Pancreas (tissue), 10 donors: ENCODE measurements at regions not wholly inside any gene's neighbourhood (a gene's known extent, or its start where the extent isn't known, plus 50 kb on each side); places are given as distances from the start of the nearest gene placed in this dataset.

Experiments used
- ATAC-seq, 4 donors: fragments of 200-7000 bp; cut with Tn5 transposase; one replicate each; pipeline versions ENCODE4 v1.8.0 to v1.9.1; 2020; ENCODE audit warnings: mild to moderate bottlenecking in 4 of 4, moderate library complexity in 4 of 4
- DNase-seq, 6 donors: peaks; one replicate each; pipeline ENCODE4 v3.0.0-alpha.2; 2020
- FAIRE-seq: peaks from 2 replicates; lab custom pipeline; 2012; peaks lifted over from hg19 to GRCh38; lab: Jason Lieb, UNC
- H3K27ac ChIP-seq, 4 donors: fragments of 200-600 bp; sonication (generic); 1 replicate in 3 of 4; 2 replicates in 1 of 4; pipeline versions ENCODE4 v1.5.0 to v1.8.0; 2020
- H3K27me3 ChIP-seq, 4 donors: fragments of 200-600 bp; one replicate each; pipeline ENCODE4 v1.8.0; 2021
- H3K36me3 ChIP-seq, 3 donors: fragments of 200-600 bp; sonication (generic) in 1 of 3; one replicate each; pipeline versions ENCODE4 v1.5.0 to v1.8.0; 2020 to 2021
- H3K4me1 ChIP-seq, 3 donors: fragments of 200-600 bp; one replicate each; pipeline ENCODE4 v1.8.0; 2021
- H3K4me3 ChIP-seq, 4 donors: fragments of 200-600 bp; sonication (generic) in 2 of 4; one replicate each; pipeline versions ENCODE4 v1.5.0 to v1.8.0; 2020 to 2021
- H3K9me3 ChIP-seq, 4 donors: fragments of 200-600 bp; one replicate each; pipeline ENCODE4 v1.8.0; 2021
- WGBS, 2 donors: extraction: QIAGEN DNeasy Blood & Tissue Kit; methylation state at CpG; one replicate each; pipeline ENCODE4 v1.1.7; 2013; 5-methylcytosine and 5-hydroxymethylcytosine counted together
- intact Hi-C, 3 donors: fragments of 100-400 bp; cut with DNase I; formaldehyde crosslinking; loops; one replicate each; pipeline versions ENCODE4 v1.11.1 to v1.14.2; 2022
- TF ChIP-seq, protein P1 (sequence below), 4 donors: fragments of 200-600 bp; sonication (generic) in 3 of 4; IDR thresholded peaks; one replicate each; pipeline versions ENCODE4 v1.5.0 to v1.8.0; 2021; ENCODE audit warnings: antibody characterized with exemption in 4 of 4
- donor health status: healthy with polysubstance abuse.
- donor health status: DM: no; HTN: no; CAD: no; lungs with moderate emphysema.
- donor health status: DM: no; HTN: no; CAD: no.
- donor health status: control.
- donor health status: control.
- donor health status: Bipolar disorder and iron deficiency.
- donor health status: DM: yes; HTN: yes; CAD: no.
- donor health status: DM: no; HTN: no; CAD: no.
- donor health status: DM: no; HTN: no; CAD: no.
- donor health status: DM: yes; HTN: yes; CAD: no.

DNA sequence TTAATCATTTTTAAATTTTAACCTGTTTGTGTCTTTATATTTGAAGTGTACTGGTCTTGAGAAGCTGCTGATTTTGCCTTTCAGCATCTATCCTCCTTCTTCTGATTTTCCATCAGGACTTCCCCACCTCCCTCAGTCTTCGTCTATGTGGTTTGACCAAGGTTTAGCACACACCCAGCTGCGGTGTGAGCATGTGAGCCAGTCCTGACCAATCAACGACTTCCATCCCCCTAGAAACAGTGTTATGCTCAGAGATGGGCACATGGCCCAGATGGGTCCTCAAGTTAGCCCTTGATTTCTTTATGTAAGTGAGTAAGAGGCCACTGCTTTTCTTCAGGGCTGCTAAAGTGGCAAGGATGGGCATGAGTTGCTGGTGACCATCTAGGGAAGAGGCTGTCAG lies 190.8 kb downstream of the MATN1 start:
- no peaks in the 10 kb centered on the region for H3K9me3 ChIP-seq
- FAIRE-seq (no peak), ATAC-seq (no peak), DNase-seq (no peak)
- no peak overlapping the region for H3K4me3 ChIP-seq
- TF ChIP-seq, protein P1, sequence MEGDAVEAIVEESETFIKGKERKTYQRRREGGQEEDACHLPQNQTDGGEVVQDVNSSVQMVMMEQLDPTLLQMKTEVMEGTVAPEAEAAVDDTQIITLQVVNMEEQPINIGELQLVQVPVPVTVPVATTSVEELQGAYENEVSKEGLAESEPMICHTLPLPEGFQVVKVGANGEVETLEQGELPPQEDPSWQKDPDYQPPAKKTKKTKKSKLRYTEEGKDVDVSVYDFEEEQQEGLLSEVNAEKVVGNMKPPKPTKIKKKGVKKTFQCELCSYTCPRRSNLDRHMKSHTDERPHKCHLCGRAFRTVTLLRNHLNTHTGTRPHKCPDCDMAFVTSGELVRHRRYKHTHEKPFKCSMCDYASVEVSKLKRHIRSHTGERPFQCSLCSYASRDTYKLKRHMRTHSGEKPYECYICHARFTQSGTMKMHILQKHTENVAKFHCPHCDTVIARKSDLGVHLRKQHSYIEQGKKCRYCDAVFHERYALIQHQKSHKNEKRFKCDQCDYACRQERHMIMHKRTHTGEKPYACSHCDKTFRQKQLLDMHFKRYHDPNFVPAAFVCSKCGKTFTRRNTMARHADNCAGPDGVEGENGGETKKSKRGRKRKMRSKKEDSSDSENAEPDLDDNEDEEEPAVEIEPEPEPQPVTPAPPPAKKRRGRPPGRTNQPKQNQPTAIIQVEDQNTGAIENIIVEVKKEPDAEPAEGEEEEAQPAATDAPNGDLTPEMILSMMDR (IDR thresholded peaks at IDR 0.05) = no peak
- H3K4me1 ChIP-seq = no peaks in the 10 kb centered on the region
- no peaks in the 10 kb centered on the region for H3K36me3 ChIP-seq
- 62 to 89% methylated on average over 3 of the region's 3 CpGs for WGBS, 2 donors
- no peak overlapping the region for H3K27ac ChIP-seq
- H3K27me3 ChIP-seq = no peaks in the 10 kb centered on the region
- intact Hi-C loops = no loop called here

GRCh38 chr1:30527511-30528140 lies 195.8 kb downstream of the MATN1 start:
- Histone ChIP-seq H3K36me3 (no peaks in the 10 kb centered on the region), H3K4me3 (no peak overlapping the region), H3K9me3 (no peaks in the 10 kb centered on the region), H3K27me3 (no peaks in the 10 kb centered on the region), H3K27ac (no peak overlapping the region), H3K4me1 (no peaks in the 10 kb centered on the region)
- ATAC-seq (no peak), FAIRE-seq (no peak), DNase-seq (peak in 2 of 6 donors; percentile 3 to 47)
- intact Hi-C loops = no loop called here
- 49 to 54% methylated on average over 13 of the region's 13 CpGs for WGBS, 2 donors
- TF ChIP-seq, protein P1 (IDR thresholded peaks at IDR 0.05) = no peak

DNA sequence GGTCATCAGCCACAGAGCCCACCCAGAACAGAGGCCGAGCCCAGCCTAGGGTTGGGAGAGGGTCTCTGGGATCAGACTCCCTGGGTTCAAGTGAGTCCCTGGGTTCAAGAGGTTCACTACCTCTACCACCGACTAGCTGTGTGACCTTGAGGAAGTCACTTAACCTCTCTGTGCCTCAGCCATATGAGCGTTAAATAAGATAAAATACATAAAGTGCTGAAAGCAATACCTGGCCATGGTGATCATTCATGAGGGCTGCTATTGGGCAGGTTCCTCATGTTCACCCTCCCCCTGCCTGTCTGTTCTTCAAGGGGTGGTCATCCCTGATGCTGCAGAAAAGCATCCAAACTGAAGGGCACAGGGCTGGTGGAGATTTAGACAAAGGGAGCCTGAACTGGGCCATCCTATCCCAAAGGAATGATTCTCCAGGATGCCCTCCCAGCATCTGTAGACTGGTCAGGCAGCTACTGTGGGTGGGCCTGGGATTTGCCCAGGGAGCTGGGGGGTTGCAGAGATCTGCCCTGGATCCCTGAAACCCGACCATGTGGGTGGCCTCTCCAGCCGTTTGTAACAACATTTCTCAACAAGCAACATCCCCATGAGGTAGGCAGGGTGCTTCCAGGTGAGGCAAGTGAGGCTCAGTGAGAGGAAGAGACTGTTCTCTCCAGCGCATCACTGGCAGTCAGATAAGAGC lies 196.6 kb downstream of the MATN1 start:
- no peaks in the 10 kb centered on the region for H3K36me3 ChIP-seq
- H3K4me1 ChIP-seq = no peaks in the 10 kb centered on the region
- 41 to 42% methylated on average over 6 of the region's 6 CpGs for WGBS, 2 donors
- ATAC-seq = no peak
- no peak for DNase-seq
- TF ChIP-seq, protein P1 (IDR thresholded peaks at IDR 0.05) = no peak
- intact Hi-C loops = no loop called here
- no peaks in the 10 kb centered on the region for H3K27me3 ChIP-seq
- no peaks in the 10 kb centered on the region for H3K9me3 ChIP-seq
- FAIRE-seq = no peak
- H3K27ac ChIP-seq = no peak overlapping the region
- no peak overlapping the region for H3K4me3 ChIP-seq

DNA sequence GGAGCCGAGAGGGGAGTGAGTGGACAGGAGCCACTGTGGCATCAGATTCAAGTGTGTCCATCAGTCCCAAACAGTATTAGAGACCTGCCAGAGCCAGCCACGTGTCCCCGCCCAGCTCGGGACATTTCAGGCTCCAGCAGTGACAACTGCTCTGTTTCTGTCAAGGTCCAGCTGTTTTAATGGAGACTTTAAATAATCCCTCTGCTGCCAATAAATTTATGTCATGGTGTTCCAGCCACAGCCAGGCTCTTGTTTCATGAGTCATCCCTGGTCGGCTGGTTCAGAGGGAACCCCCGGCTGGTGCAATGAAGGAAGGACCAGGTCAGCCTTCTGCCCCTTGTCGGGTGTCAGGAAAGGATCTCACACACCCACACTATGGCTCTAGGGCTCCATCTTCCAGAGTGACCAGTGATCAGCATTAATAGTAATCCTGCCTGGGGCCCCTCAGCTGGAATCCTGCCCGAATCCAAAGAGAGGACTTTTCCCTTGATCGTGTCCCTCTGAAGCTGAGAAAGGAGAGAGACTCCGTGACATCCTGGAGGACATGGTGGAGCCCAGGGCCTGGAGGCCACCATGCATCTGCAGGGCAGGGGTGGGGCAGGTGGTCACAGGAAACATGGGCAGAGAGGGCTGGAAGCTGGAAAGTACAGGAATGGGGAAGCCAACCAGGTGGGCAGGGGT lies 197.3 kb downstream of the MATN1 start:
- no peak overlapping the region for H3K4me3 ChIP-seq
- H3K27ac ChIP-seq = no peak overlapping the region
- DNase-seq = peak in 2 of 6 donors; percentile 14 to 22
- H3K9me3 ChIP-seq = no peaks in the 10 kb centered on the region
- no peaks in the 10 kb centered on the region for H3K27me3 ChIP-seq
- H3K36me3 ChIP-seq = no peaks in the 10 kb centered on the region
- intact Hi-C loops = no loop called here
- 59 to 71% methylated on average over 10 of the region's 10 CpGs for WGBS, 2 donors
- H3K4me1 ChIP-seq = no peaks in the 10 kb centered on the region
- TF ChIP-seq, protein P1 (IDR thresholded peaks at IDR 0.05) = no peak
- ATAC-seq = peak in 2 of 4 donors; percentile 44 to 66
- FAIRE-seq = no peak
